RWPE2 (cell line): ENCODE measurements at regions not wholly inside any gene's neighbourhood (a gene's known extent, or its start where the extent isn't known, plus 50 kb on each side); places are given as distances from the start of the nearest gene placed in this dataset.

Source experiments
- ATAC-seq: fragments of 200-7000 bp; cut with Tn5 transposase; 3 replicates; pipeline ENCODE4 v1.9.1; 2021; ENCODE audit warnings: low read depth
- DNase-seq: peaks from one replicate; pipeline ENCODE4 v3.0.0-alpha.2; 2020; ENCODE audit warnings: low spot score
- H3K27ac ChIP-seq: fragments of 450-650 bp; 2 replicates; pipeline ENCODE4 v1.5.1; 2017; ENCODE audit warnings: mild to moderate bottlenecking; ENCODE audit not compliant: poor library complexity, severe bottlenecking
- H3K27me3 ChIP-seq: fragments of 250-450 bp; sonication (Bioruptor Pico); 2 replicates; pipeline ENCODE4 v1.5.1; 2021; ENCODE audit warnings: mild to moderate bottlenecking, moderate library complexity; ENCODE audit not compliant: insufficient read depth, poor library complexity, severe bottlenecking
- H3K36me3 ChIP-seq: fragments of 250-450 bp; sonication (Bioruptor Pico); 2 replicates; pipeline ENCODE4 v1.5.1; 2020; ENCODE audit warnings: low read depth, mild to moderate bottlenecking, moderate library complexity
- H3K4me1 ChIP-seq: fragments of 250-450 bp; sonication (Bioruptor Pico); 2 replicates; pipeline ENCODE4 v1.5.1; 2021; ENCODE audit warnings: mild to moderate bottlenecking, moderate library complexity; ENCODE audit not compliant: insufficient read depth, poor library complexity, severe bottlenecking
- H3K4me3 ChIP-seq: fragments of 250-450 bp; sonication (Bioruptor Pico); 2 replicates; pipeline ENCODE4 v1.5.1; 2021; ENCODE audit warnings: mild to moderate bottlenecking, moderate library complexity; ENCODE audit not compliant: severe bottlenecking
- H3K9me3 ChIP-seq: fragments of 250-450 bp; sonication (Bioruptor Pico); 2 replicates; pipeline ENCODE4 v1.5.1; 2021; ENCODE audit warnings: mild to moderate bottlenecking, moderate library complexity; ENCODE audit not compliant: severe bottlenecking
- TF ChIP-seq, protein P1 (sequence below): fragments of 450-650 bp; IDR thresholded peaks from one replicate; pipeline ENCODE4 v1.5.1; 2017; ENCODE audit warnings: mild to moderate bottlenecking, moderate library complexity; ENCODE audit not compliant: poor library complexity, severe bottlenecking

DNA sequence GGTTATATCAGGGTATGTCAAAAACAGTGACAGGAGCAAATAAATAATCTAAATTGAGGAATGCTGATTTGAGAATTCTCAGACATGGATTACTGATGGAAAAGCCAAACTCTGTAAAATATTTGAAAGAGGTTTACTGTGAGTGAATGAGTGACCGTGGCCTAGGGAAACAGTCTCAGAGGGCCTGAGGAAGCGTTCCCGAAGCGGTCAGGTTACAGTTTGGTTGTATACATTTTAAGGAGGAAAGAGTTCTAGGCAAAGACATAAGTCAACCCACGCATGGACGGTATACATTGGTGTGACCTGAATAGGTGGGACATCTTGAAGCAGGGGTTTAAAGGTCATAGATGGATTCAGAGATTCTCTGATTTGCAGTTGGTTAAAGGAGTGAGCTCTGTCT, 771.7 kb downstream of the KCNJ18 start:
- H3K9me3 ChIP-seq = no peaks in the 10 kb centered on the region
- ATAC-seq = no peak

DNA sequence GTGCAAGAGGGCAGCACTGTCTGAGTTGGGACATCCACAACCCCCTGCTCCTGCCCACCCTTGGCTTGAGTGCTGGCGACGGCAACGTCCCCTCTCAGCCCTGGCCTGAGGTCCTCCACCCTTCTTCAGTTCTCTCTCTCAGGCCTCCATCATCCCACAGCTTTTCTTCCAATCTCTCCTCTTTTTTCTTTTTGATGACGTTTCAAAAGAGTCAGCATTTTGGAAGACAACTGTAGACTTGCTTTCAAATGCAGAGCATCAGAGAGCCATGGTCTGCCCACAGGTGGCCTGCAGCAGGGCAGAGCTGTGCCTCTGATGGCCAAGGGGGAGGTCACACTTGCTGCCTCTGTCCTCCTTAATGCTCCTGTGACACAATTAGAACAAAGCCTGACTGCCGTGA, 775.4 kb downstream of the KCNJ18 start:
- Histone ChIP-seq H3K36me3 (no peaks in the 10 kb centered on the region), H3K27me3 (no peaks in the 10 kb centered on the region), H3K4me3 (no peak overlapping the region), H3K9me3 (no peaks in the 10 kb centered on the region), H3K4me1 (no peaks in the 10 kb centered on the region), H3K27ac (no peak overlapping the region)
- no peak for ATAC-seq
- TF ChIP-seq, protein P1, sequence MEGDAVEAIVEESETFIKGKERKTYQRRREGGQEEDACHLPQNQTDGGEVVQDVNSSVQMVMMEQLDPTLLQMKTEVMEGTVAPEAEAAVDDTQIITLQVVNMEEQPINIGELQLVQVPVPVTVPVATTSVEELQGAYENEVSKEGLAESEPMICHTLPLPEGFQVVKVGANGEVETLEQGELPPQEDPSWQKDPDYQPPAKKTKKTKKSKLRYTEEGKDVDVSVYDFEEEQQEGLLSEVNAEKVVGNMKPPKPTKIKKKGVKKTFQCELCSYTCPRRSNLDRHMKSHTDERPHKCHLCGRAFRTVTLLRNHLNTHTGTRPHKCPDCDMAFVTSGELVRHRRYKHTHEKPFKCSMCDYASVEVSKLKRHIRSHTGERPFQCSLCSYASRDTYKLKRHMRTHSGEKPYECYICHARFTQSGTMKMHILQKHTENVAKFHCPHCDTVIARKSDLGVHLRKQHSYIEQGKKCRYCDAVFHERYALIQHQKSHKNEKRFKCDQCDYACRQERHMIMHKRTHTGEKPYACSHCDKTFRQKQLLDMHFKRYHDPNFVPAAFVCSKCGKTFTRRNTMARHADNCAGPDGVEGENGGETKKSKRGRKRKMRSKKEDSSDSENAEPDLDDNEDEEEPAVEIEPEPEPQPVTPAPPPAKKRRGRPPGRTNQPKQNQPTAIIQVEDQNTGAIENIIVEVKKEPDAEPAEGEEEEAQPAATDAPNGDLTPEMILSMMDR = no peak
- DNase-seq = no peak

More for the DNA sequence above, 771.7 kb downstream of the KCNJ18 start:
- Histone ChIP-seq H3K36me3 (no peaks in the 10 kb centered on the region), H3K27ac (no peak overlapping the region), H3K4me3 (no peak overlapping the region), H3K27me3 (no peaks in the 10 kb centered on the region), H3K4me1 (no peaks in the 10 kb centered on the region)
- TF ChIP-seq, protein P1 = no peak
- DNase-seq = no peak

GRCh38 chr17:22469101-22469880, 777.0 kb downstream of the KCNJ18 start:
- Histone ChIP-seq H3K27ac (no peak overlapping the region), H3K27me3 (no peaks in the 10 kb centered on the region), H3K4me1 (no peaks in the 10 kb centered on the region), H3K36me3 (no peaks in the 10 kb centered on the region), H3K9me3 (no peaks in the 10 kb centered on the region), H3K4me3 (no peak overlapping the region)
- ATAC-seq (no peak), DNase-seq (no peak)
- TF ChIP-seq, protein P1 = no peak

DNA sequence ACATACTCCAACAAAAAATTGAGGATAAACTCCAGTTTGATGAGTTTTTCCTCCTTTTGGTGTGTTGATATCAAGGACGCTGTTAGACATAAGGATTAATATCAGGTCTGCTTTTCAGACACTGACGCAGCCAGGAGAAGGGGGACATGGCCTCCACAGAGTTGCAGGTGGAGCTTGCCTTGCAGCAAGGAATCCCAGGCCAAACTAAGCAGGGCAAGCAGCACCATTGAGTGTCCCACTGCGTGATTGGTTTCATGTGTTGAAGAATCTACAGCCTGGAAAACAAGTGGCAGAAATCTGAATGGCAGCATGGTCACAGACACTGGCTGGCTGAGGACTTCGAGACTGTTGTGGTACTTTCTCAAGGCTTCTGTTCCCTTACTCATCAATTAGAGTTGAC, 777.6 kb downstream of the KCNJ18 start:
- Histone ChIP-seq H3K27me3 (no peaks in the 10 kb centered on the region), H3K4me1 (no peaks in the 10 kb centered on the region), H3K27ac (no peak overlapping the region), H3K36me3 (no peaks in the 10 kb centered on the region), H3K4me3 (no peak overlapping the region), H3K9me3 (no peaks in the 10 kb centered on the region)
- DNase-seq = no peak
- TF ChIP-seq, protein P1 = no peak
- no peak for ATAC-seq
